ENCODE measurements at regions not wholly inside any gene's neighbourhood (a gene's known extent, or its start where the extent isn't known, plus 50 kb on each side); places are given as distances from the start of the nearest gene placed in this dataset.

DNA sequence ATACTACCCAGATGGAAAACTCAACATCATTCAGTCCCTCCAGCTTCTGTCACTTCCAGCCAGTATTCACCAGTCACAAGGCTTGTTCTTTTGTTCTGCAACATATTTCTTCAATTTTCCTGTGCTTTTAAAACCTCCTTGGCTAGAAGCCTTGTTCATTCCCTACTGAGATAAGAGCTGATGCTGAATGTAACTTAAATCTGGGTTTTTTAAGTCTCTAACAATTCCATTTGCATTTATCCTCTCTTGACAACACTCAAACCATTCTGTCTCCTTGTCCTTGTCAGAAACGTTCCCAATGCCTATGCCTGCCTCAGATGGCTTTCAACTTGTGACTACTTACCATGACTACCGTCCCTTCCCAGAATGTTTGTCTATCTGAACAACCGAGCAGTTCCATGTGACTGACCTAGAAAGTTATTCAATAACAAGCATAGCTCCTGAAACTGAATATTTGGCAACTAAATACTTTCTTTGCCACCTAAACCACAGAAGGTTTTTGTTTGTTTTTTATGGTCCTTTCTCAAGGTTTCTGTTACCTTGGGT lies 682.9 kb upstream of the GALNTL6 start:
- no peak overlapping the region for H3K4me3 ChIP-seq (ENCODE audit: low read length)
- no peaks in the 10 kb centered on the region for H3K4me1 ChIP-seq (ENCODE audit: control insufficient read depth in 2 of 2, insufficient read depth in 2 of 2, low read length in 2 of 2)
- Mint-ChIP-seq H3K36me3 (no peaks in the 10 kb centered on the region), H3K4me1 (no peaks in the 10 kb centered on the region), H3K27ac (no peak overlapping the region), H3K4me3 (no peak overlapping the region), H3K27me3 (no peaks in the 10 kb centered on the region), H3K9me3 (peaks cover 0 to 48% (median 4%) of the 10 kb centered on the region in 11 donors)
- DNase-seq (no peak), ATAC-seq (no peak)
- H3K27ac ChIP-seq (ENCODE audit: low read depth, low read length) = no peak overlapping the region
- H3K9me3 ChIP-seq (ENCODE audit: control insufficient read depth in 2 of 3, low read length in 3 of 3) = no peaks in the 10 kb centered on the region
- H3K27me3 ChIP-seq (ENCODE audit: control insufficient read depth in 2 of 2, insufficient read depth in 2 of 2, low read length in 2 of 2) = no peaks in the 10 kb centered on the region
- intact Hi-C loops (cut with micrococcal nuclease) = no loop called here
- no peaks in the 10 kb centered on the region for H3K36me3 ChIP-seq (ENCODE audit: control insufficient read depth in 2 of 3, insufficient read depth in 3 of 3, low read length in 3 of 3)
- ChIA-PET POLR2A (no interaction called here), CTCF (no interaction called here)

DNA sequence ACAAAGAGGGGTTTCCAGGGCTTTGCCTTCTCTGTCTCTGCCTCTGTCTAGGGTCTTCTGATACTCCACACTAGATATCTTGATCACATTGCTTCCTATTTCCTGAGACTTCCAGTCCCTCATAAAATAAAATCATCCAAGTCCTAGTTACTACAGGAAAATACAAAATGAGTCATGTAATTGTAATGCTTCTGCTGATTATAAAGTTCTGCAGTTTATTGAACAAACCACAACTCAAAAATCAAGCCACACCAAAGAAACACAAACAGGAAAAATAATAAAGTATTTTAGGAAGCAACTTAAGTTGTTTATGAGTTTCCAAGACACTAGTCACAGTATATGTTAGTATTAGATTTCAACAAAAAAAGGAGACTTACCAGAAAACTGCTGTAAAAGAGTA lies 695.1 kb upstream of the GALNTL6 start:
- Histone ChIP-seq H3K27me3 (ENCODE audit: control insufficient read depth in 2 of 2, insufficient read depth in 2 of 2, low read length in 2 of 2) (no peaks in the 10 kb centered on the region), H3K4me1 (ENCODE audit: control insufficient read depth in 2 of 2, insufficient read depth in 2 of 2, low read length in 2 of 2) (no peaks in the 10 kb centered on the region), H3K4me3 (ENCODE audit: low read length) (no peak overlapping the region), H3K9me3 (ENCODE audit: control insufficient read depth in 2 of 3, low read length in 3 of 3) (no peaks in the 10 kb centered on the region), H3K27ac (ENCODE audit: low read depth, low read length) (no peak overlapping the region), H3K36me3 (ENCODE audit: control insufficient read depth in 2 of 3, insufficient read depth in 3 of 3, low read length in 3 of 3) (no peaks in the 10 kb centered on the region)
- Mint-ChIP-seq H3K4me3 (no peak overlapping the region), H3K9me3 (peaks cover 0 to 7% (median 3%) of the 10 kb centered on the region in 11 donors), H3K36me3 (no peaks in the 10 kb centered on the region), H3K4me1 (no peaks in the 10 kb centered on the region), H3K27ac (no peak overlapping the region), H3K27me3 (no peaks in the 10 kb centered on the region)
- intact Hi-C loops (cut with micrococcal nuclease) = no loop called here
- ChIA-PET POLR2A (no interaction called here), CTCF (no interaction called here)
- DNase-seq (no peak), ATAC-seq (no peak)

DNA sequence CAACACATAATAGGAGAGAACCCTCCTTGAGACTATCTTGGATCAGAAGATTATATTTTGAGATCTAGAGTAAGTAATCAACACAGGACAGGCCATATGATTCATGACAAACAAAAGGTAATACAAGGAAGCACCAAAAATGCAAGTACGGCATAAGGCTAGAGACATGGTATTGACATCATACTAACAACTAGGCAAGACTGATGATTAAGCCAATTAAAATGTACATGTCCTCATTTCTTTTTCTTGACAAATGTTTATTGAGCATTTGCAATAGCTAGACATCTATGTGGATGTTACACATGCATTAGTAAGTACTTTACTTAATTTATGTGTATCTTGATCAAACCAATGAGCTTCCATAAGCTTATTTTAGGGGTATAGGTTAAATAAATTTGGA lies 695.7 kb upstream of the GALNTL6 start:
- peaks cover 0 to 7% (median 2%) of the 10 kb centered on the region in 11 donors for H3K9me3 Mint-ChIP-seq
- H3K4me3 Mint-ChIP-seq = no peak overlapping the region
- Histone ChIP-seq H3K9me3 (ENCODE audit: control insufficient read depth in 2 of 3, low read length in 3 of 3) (no peaks in the 10 kb centered on the region), H3K4me3 (ENCODE audit: low read length) (no peak overlapping the region), H3K27me3 (ENCODE audit: control insufficient read depth in 2 of 2, insufficient read depth in 2 of 2, low read length in 2 of 2) (no peaks in the 10 kb centered on the region), H3K36me3 (ENCODE audit: control insufficient read depth in 2 of 3, insufficient read depth in 3 of 3, low read length in 3 of 3) (no peaks in the 10 kb centered on the region), H3K27ac (ENCODE audit: low read depth, low read length) (no peak overlapping the region), H3K4me1 (ENCODE audit: control insufficient read depth in 2 of 2, insufficient read depth in 2 of 2, low read length in 2 of 2) (no peaks in the 10 kb centered on the region)
- no peaks in the 10 kb centered on the region for H3K36me3 Mint-ChIP-seq
- POLR2A ChIA-PET = no interaction called here
- CTCF ChIA-PET = no interaction called here
- H3K4me1 Mint-ChIP-seq = no peaks in the 10 kb centered on the region
- H3K27me3 Mint-ChIP-seq = no peaks in the 10 kb centered on the region
- H3K27ac Mint-ChIP-seq = no peak overlapping the region
- ATAC-seq (no peak), DNase-seq (no peak)
- intact Hi-C loops (cut with micrococcal nuclease) = no loop called here

DNA sequence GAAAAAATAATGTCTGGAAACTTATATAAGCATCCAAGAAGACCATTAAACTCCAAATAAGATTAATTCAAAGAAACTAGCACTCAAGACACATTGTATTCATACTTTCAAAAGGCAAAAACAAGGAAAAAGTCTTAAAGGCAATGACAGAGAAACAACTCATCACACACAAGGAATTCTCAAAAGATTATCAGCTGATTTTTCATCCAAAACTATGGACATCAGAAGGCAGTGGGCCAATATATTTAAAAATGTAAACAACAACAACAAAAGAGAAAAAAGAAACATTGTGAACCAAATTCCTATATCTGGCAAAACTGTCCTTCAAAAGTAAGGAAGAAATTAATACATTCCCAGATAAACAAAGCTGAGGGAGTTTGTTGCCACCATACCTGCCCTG lies 711.4 kb upstream of the GALNTL6 start:
- Mint-ChIP-seq H3K27ac (no peak overlapping the region), H3K4me3 (no peak overlapping the region), H3K9me3 (peaks cover 0 to 26% (median 5%) of the 10 kb centered on the region in 11 donors), H3K27me3 (no peaks in the 10 kb centered on the region), H3K36me3 (no peaks in the 10 kb centered on the region), H3K4me1 (peaks cover 0 to 1% (median 0%) of the 10 kb centered on the region in 7 donors)
- CTCF ChIA-PET = no interaction called here
- intact Hi-C loops (cut with micrococcal nuclease) = no loop called here
- POLR2A ChIA-PET = no interaction called here
- Histone ChIP-seq H3K9me3 (ENCODE audit: control insufficient read depth in 2 of 3, low read length in 3 of 3) (peaks cover 0 to 6% (median 0%) of the 10 kb centered on the region in 3 experiments), H3K4me3 (ENCODE audit: low read length) (no peak overlapping the region), H3K27ac (ENCODE audit: low read depth, low read length) (no peak overlapping the region), H3K27me3 (ENCODE audit: control insufficient read depth in 2 of 2, insufficient read depth in 2 of 2, low read length in 2 of 2) (no peaks in the 10 kb centered on the region), H3K4me1 (ENCODE audit: control insufficient read depth in 2 of 2, insufficient read depth in 2 of 2, low read length in 2 of 2) (no peaks in the 10 kb centered on the region), H3K36me3 (ENCODE audit: control insufficient read depth in 2 of 3, insufficient read depth in 3 of 3, low read length in 3 of 3) (no peaks in the 10 kb centered on the region)
- ATAC-seq = no peak
- DNase-seq = no peak

DNA sequence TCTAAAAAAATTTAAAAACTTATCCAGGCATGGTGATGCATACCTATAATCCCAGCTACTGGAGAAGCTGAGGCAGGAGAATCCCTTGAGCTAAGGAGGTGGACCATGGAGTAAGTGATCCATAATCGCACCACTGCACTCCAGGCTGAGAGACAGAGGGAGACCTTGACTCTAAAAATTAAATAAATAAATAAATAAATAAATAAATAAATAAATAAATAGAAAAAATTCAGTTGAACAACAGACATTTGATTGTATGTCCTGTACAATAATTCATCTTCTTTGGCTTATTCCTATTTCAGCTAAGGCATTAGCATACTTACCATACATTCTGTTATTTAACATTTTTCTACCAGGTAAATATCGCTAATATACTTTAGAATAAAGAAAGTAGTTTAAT lies 726.1 kb upstream of the GALNTL6 start:
- POLR2A ChIA-PET = no interaction called here
- Histone ChIP-seq H3K27ac (ENCODE audit: low read depth, low read length) (no peak overlapping the region), H3K4me3 (ENCODE audit: low read length) (no peak overlapping the region), H3K27me3 (ENCODE audit: control insufficient read depth in 2 of 2, insufficient read depth in 2 of 2, low read length in 2 of 2) (no peaks in the 10 kb centered on the region), H3K4me1 (ENCODE audit: control insufficient read depth in 2 of 2, insufficient read depth in 2 of 2, low read length in 2 of 2) (no peaks in the 10 kb centered on the region), H3K9me3 (ENCODE audit: control insufficient read depth in 2 of 3, low read length in 3 of 3) (no peaks in the 10 kb centered on the region), H3K36me3 (ENCODE audit: control insufficient read depth in 2 of 3, insufficient read depth in 3 of 3, low read length in 3 of 3) (no peaks in the 10 kb centered on the region)
- no peaks in the 10 kb centered on the region for H3K4me1 Mint-ChIP-seq
- CTCF ChIA-PET = no interaction called here
- H3K4me3 Mint-ChIP-seq = no peak overlapping the region
- ATAC-seq (no peak), DNase-seq (no peak)
- peaks cover 1 to 37% (median 4%) of the 10 kb centered on the region in 11 donors for H3K9me3 Mint-ChIP-seq
- intact Hi-C loops (cut with micrococcal nuclease) = no loop called here
- no peaks in the 10 kb centered on the region for H3K27me3 Mint-ChIP-seq
- H3K27ac Mint-ChIP-seq = no peak overlapping the region
- H3K36me3 Mint-ChIP-seq = no peaks in the 10 kb centered on the region

DNA sequence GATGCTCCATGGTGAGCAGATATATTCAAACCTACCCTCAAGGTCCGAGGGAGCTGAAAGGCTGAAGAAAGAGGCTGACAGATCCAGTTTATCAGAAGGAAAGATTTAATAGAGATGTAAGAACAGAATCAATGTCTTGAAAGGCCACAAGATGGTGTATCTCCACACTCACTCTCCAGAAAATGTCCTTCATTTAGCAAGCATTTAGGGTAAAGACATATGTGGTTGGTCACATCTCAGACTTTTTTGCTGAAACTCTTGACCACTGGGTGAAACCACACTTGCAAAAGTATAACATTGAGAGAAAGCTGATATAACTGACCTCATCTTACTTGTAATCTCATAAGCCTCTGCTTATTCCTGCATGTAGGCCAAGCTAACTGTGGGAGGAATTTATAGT lies 745.8 kb upstream of the GALNTL6 start:
- H3K4me3 ChIP-seq (ENCODE audit: low read length) = no peak overlapping the region
- ChIA-PET POLR2A (no interaction called here), CTCF (no interaction called here)
- no peaks in the 10 kb centered on the region for H3K9me3 ChIP-seq (ENCODE audit: control insufficient read depth in 2 of 3, low read length in 3 of 3)
- H3K36me3 ChIP-seq (ENCODE audit: control insufficient read depth in 2 of 3, insufficient read depth in 3 of 3, low read length in 3 of 3) = no peaks in the 10 kb centered on the region
- H3K9me3 Mint-ChIP-seq = peaks cover 0 to 18% (median 7%) of the 10 kb centered on the region in 11 donors
- DNase-seq (no peak), ATAC-seq (no peak)
- no peak overlapping the region for H3K27ac Mint-ChIP-seq
- H3K27me3 ChIP-seq (ENCODE audit: control insufficient read depth in 2 of 2, insufficient read depth in 2 of 2, low read length in 2 of 2) = no peaks in the 10 kb centered on the region
- H3K4me1 ChIP-seq (ENCODE audit: control insufficient read depth in 2 of 2, insufficient read depth in 2 of 2, low read length in 2 of 2) = no peaks in the 10 kb centered on the region
- intact Hi-C loops (cut with micrococcal nuclease) = no loop called here
- no peaks in the 10 kb centered on the region for H3K4me1 Mint-ChIP-seq
- H3K36me3 Mint-ChIP-seq = peaks cover 0 to 6% (median 0%) of the 10 kb centered on the region in 5 donors
- H3K4me3 Mint-ChIP-seq = no peak overlapping the region
- H3K27ac ChIP-seq (ENCODE audit: low read depth, low read length) = no peak overlapping the region
- H3K27me3 Mint-ChIP-seq = no peaks in the 10 kb centered on the region

DNA sequence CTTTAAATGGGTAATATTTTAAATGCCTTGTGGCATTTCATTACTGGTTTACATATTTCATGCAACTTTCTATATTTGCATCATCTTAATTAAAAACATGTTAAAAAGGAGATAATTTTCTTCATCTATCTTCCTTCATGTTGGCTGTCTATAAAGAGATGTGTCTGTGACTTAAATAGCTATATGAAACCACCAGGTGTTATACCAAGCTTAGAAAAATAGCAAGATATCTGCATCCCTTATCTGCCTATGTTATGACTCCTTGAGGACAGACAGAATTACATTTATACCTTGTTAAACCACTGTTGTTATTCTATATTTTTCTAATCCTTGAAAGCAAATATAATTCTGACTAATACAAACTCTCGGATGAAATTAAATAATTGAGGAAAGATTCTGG lies 763.8 kb upstream of the GALNTL6 start:
- Mint-ChIP-seq H3K27ac (no peak overlapping the region), H3K36me3 (no peaks in the 10 kb centered on the region), H3K4me3 (no peak overlapping the region), H3K27me3 (no peaks in the 10 kb centered on the region), H3K4me1 (no peaks in the 10 kb centered on the region), H3K9me3 (peaks cover 0 to 20% (median 4%) of the 10 kb centered on the region in 11 donors)
- DNase-seq (no peak), ATAC-seq (no peak)
- Histone ChIP-seq H3K4me1 (ENCODE audit: control insufficient read depth in 2 of 2, insufficient read depth in 2 of 2, low read length in 2 of 2) (no peaks in the 10 kb centered on the region), H3K9me3 (ENCODE audit: control insufficient read depth in 2 of 3, low read length in 3 of 3) (no peaks in the 10 kb centered on the region), H3K4me3 (ENCODE audit: low read length) (no peak overlapping the region), H3K36me3 (ENCODE audit: control insufficient read depth in 2 of 3, insufficient read depth in 3 of 3, low read length in 3 of 3) (no peaks in the 10 kb centered on the region), H3K27ac (ENCODE audit: low read depth, low read length) (no peak overlapping the region), H3K27me3 (ENCODE audit: control insufficient read depth in 2 of 2, insufficient read depth in 2 of 2, low read length in 2 of 2) (no peaks in the 10 kb centered on the region)
- ChIA-PET POLR2A (no interaction called here), CTCF (no interaction called here)
- intact Hi-C loops (cut with micrococcal nuclease) = no loop called here
